Retinal pigment epithelial cell (primary cell): ENCODE measurements at regions not wholly inside any gene's neighbourhood (a gene's known extent, or its start where the extent isn't known, plus 50 kb on each side); places are given as distances from the start of the nearest gene placed in this dataset.

Source experiments
- DNase-seq: peaks from one replicate; pipeline ENCODE4 v3.0.0-alpha.2; 2010; ENCODE audit warnings: low read depth
- H3K4me3 ChIP-seq: 2 replicates; pipeline ENCODE4 v1.5.1; 2011; ENCODE audit warnings: mild to moderate bottlenecking, low read length, control low read depth, moderate library complexity
- TF ChIP-seq, protein P1 (sequence below): conservative IDR thresholded peaks from 2 replicates; pipeline ENCODE4 v1.5.1; 2011; ENCODE audit warnings: low read depth, low read length, control low read depth, inconsistent platforms

DNA sequence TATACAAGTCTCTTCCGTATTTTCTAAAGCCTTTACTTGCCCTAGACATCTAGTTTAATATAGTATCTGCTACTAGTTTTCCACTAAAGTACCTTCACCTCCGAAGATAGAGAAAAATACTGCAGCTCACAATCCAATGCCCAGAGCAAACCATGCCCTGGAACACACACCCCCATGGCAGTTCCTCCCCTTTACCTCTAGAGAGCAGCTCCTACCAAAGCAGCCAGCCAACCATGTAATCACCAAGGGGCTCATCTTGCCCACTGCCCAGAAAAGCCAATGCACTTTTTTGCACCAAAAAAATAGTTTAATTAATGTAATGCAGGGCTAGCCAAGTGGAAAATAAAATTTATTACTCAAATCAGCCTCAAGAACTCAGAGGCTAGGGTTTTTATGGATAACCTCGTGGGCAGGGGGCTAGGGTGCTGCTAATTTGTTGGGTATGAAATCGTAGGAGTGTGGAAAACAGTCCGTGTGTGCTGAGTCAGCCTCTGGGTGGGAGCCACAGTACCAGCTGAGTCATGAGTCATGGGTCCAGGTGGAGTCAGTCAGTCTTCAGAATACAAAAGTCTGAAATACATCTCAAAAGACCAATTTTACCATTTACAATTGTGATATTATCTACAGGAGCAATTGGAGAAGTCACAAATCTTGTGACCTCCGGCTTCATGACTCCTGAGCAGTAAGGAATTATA lies 120.1 kb upstream of the ACO1 start:
- no peak overlapping the region for H3K4me3 ChIP-seq
- DNase-seq: peak; percentile 54
- TF ChIP-seq, protein P1, sequence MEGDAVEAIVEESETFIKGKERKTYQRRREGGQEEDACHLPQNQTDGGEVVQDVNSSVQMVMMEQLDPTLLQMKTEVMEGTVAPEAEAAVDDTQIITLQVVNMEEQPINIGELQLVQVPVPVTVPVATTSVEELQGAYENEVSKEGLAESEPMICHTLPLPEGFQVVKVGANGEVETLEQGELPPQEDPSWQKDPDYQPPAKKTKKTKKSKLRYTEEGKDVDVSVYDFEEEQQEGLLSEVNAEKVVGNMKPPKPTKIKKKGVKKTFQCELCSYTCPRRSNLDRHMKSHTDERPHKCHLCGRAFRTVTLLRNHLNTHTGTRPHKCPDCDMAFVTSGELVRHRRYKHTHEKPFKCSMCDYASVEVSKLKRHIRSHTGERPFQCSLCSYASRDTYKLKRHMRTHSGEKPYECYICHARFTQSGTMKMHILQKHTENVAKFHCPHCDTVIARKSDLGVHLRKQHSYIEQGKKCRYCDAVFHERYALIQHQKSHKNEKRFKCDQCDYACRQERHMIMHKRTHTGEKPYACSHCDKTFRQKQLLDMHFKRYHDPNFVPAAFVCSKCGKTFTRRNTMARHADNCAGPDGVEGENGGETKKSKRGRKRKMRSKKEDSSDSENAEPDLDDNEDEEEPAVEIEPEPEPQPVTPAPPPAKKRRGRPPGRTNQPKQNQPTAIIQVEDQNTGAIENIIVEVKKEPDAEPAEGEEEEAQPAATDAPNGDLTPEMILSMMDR: peak; percentile 27

DNA sequence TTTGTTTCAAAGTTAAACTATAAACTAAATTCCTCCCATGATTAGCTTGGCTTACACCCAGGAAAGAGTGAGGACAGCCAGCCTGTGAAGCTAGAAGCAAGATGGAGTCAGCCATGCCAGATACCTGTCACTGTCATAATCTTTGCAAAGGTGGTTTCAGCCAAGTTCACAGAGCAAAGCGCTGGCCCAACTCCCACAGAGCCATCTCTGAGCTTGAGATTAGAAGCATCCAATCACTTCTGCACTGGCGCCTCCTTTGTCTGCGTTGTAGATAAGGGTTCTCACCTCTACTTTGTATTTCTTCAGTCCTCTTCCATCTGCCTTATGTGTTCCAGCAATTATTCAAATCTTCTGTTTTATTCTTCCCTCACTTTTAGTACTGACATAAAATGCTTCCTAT lies 119.4 kb upstream of the ACO1 start:
- H3K4me3 ChIP-seq: no peak overlapping the region
- TF ChIP-seq, protein P1: no peak
- no peak for DNase-seq

DNA sequence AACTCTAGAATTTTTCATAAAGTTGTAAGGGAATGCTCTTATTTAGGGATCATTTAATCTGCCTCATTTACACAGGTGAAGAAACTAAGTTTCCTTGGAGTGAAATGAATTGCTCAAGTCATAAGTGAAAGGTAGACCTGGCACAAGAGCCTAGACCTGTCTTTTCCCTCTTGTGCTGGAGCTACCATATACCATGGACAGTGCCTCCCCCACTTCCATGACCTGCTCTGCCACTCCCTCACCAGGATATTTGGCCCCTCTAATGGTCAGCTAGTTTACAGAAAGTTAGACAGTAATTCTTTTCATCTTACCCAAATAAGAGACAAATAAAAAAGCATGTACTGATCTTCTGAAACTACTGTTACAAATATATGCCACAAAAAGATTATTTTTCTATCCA lies 105.5 kb upstream of the ACO1 start:
- TF ChIP-seq, protein P1: no peak
- H3K4me3 ChIP-seq: no peak overlapping the region
- DNase-seq: no peak

DNA sequence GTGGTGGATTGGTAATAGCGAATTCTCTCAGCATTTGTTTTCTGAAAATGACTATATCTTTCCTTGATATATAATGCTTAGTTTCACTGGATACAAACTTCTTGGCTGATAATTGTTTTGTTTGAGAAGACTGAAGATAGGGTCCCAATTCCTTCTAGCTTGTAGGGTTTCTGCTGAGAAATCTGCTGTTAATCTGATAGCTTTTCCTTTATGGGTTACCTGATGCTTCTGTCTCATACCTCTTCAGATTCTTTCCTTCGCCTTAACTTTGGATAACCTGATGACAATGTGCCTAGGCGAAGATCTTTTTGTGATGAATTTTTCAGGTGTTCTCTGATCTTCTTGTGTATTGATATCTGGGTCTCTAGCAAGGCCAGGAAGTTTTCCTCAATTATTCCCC lies 94.7 kb upstream of the ACO1 start:
- H3K4me3 ChIP-seq: no peak overlapping the region
- TF ChIP-seq, protein P1: no peak
- no peak for DNase-seq

DNA sequence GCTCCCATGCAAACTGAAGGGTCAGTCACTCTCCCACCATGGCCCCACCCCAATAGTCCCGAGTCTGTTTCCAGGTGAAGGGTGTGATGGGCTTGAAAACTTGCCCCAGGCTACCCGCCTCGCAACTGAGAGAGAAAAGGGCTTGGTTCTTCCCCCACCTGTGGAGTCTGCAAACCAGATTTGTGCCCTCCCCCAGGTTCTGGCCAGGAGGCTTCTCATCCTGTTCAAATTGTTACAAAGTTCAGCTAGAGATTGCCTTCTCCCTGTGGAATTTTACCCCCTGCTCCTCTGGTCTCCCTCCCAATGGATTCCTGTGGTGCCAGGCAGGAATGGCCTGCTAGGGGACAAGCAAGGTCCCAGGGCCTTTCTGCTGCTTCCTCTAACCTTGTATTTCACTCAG lies 93.1 kb upstream of the ACO1 start:
- no peak overlapping the region for H3K4me3 ChIP-seq
- TF ChIP-seq, protein P1: no peak
- no peak for DNase-seq

DNA sequence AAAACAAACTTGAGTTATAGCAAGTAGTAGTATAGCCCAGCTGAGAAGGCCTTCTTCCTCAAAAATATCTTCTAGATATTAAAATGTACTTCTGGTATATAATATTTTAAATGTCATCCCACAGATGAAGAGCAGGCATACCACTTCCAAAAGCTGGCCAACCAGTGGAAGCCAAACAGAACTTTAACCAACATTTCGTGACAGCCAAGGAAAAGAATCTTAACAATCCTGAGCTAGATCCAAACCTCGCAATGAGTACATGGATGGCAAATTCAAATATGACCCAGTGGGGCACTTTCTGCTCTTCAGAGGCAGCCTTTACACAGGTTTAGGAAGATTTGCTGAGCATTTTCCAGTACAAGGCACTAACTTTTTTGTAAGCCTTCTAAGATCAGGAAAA lies 91.8 kb upstream of the ACO1 start:
- DNase-seq: no peak
- TF ChIP-seq, protein P1: no peak
- no peak overlapping the region for H3K4me3 ChIP-seq

DNA sequence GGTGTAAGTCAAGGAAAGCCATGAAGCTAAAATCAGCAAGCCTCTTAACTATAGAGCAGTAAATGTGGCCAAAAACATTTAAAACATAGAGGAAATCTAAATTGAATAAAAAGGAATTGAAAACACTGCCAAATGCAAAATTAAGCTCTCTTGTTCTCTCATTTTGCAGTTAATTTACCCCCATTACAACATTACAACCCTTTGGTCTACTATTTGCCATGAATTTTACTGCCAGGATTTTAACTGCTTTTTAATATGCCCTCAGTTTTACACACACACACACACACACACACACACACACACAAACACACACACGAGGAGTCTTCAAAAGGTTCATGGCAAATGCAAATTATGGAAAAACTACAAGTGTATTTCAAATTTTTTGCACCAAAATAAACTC lies 91.4 kb upstream of the ACO1 start:
- TF ChIP-seq, protein P1: no peak
- no peak for DNase-seq
- H3K4me3 ChIP-seq: no peak overlapping the region
